Forelimb muscle (tissue), 1 donor: ENCODE measurements at regions not wholly inside any gene's neighbourhood (a gene's known extent, or its start where the extent isn't known, plus 50 kb on each side); places are given as distances from the start of the nearest gene placed in this dataset.

Source experiments
- DNase-seq: peaks from one replicate; pipeline ENCODE4 v3.0.0-alpha.2; 2013; ENCODE audit warnings: low read depth

GRCh38 chr6:63371104-63371715 is 51.4 kb upstream of the LGSN start:
- peak; percentile 43 for DNase-seq

DNA sequence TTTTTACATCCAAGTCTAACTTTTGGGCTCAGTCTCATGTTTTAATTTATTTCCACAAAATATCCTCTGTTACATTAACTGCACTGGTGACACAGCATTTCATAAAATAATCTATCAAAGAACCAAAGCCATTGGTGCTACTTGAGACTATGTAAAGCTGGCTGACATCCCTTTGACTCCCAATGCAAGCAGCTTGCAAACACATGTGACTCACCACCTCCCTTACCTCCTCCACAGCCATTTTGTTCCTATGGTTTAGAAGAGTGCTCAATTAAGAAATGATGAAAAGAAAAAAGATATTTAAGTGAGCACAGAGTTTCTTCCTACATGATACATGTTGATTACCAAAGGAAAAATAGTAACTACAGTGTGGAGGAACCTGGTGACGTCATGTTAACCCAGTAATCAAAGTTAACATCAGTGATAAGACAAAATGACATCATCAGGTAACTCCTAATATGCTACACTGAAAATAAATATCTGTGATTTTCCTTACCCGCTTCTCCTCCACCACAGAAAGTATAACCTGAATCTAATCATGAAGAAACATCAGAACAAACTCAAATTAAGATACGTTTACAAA is 53.3 kb upstream of the LGSN start:
- no peak for DNase-seq

GRCh38 chr6:63389191-63389844 is 69.5 kb upstream of the LGSN start:
- DNase-seq, result no peak

DNA sequence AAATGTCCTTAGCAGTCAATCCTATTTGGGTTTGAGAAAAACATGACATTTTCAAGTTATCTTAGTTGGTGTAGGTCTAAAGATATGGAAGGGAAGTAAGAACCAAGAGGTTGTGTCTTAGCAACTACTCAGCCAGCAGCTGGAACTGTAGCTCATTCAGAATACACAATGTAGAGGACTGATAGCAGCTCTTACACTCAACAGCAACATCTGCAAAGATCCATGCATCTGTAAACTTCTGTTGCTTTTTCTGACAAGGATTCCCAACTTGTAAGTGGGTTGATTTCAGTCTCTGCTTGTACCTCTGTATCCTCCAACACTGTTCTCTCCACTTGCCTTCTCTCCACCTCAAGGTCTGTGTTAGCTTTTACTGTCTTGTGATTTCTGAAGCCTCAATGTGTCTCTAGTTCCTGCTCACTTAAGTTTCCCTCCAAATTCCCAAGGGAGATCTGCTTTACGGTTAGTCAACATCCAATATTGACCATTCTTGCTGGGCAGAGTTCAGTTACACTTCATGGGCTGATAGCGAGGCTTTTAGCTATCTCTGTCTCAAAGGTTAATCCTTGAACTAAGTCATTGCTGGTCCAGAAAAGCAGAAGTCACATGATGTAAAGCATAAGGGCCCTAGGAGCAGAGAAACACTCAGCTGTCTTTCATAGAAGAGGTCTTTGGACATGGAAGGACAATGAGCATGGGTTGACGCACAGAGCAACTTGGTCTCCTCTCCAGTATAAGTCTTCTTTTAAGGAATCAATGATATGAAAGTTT is 71.6 kb upstream of the LGSN start:
- DNase-seq, result no peak

DNA sequence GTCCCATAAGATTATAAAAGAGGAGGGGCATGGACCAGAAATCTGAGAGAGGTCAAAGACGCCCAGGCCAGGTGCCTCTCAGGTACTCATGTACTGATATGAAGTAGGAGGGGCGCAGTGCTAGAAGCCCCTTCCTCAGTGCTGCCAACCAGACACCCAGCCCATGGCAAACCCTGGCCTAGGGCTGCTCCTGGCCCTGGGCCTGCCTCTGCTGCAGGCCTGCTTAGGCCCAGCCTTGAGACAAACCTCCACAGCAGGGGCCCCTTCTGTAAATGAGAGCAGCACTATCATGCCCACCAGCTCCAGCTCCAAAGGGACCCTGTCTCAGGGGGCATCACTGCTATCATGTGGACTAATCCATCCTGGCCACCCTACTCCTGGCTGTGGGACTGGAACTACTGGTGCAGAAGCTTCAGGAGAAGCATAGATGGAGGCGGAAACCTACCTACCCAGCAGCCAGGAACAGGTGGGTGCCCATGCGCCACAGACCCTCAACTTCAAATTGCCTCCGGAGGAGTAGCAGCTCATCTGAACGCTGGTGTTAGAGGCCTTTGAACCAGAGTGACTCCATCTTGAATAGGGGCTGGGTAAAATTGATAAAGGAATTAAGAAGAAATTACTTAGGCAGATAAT is 72.4 kb upstream of the LGSN start:
- no peak for DNase-seq

DNA sequence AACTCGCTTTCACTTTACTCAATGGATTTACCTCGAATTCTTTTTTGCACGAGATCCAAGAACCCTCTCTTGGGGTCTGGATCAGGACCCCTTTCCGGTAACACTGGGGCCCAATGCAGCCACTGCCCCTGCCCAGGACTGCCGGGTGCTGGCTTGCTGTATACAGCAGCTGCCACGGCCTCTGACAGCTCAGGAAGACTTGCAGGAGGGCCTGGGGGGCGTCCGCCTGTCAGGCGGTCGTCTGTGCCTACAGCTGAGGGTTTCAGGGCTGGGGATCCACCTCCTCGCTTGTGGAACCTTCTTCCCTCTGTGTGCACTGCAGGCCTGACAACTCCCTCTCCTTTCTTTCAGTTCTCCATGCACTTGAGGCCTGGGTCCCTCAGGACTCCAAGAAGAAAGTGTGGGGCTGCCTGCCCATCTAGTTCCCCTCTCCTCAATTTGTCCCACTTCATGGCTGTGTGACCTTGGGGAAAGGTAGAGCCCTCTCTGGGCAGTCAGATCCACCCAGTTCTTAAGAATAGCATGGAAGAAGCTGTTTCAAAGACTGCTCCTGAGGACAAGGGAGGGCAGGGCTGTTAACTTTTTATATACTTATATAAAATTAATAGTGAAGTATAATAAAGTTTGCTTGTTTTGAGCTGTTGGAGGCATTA is 75.0 kb upstream of the LGSN start:
- DNase-seq, result no peak

GRCh38 chr6:63395381-63395780 is 75.6 kb upstream of the LGSN start:
- DNase-seq, result no peak

DNA sequence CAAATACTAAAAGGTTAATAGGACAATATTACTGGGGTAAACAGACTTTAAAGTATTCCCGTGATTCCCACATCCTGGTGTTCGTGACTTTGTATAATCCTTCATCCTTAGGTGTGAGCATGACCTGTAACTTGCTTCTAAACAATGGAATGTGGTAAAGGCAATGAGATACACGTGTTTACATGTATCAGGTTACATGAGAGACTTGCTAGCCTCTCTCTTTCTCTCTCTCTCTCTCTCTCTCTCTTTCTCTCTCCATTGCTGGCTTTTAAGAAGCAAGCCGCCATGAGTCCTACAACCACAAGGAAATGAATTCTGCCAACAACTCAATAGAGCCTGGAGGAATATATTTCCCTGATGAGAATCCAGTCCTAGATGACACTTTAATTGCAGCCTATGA is 83.9 kb upstream of the LGSN start:
- DNase-seq, result no peak

- no peak for DNase-seq
Measured at GRCh38 chr6:63410435-63411426, 90.9 kb upstream of the LGSN start.

DNA sequence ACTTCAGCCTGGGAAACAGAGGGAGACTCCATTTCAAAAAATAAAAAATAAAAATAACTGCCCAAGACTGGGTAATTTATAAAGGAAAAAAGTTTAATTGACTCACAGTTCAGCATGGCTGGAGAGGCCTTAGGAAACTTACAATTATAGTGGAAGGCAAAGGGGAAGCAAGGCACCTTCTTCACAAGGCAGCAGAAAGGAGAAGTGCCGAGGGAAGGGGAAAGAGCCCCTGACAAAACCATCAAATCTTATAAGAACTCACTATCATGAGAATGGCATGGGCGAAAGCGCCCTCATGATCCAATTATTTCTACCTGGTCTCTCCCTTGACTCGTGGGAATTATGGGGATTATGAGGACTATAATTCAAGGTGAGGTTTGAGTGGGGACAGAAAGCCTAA is 95.5 kb upstream of the LGSN start:
- DNase-seq, result no peak

DNA sequence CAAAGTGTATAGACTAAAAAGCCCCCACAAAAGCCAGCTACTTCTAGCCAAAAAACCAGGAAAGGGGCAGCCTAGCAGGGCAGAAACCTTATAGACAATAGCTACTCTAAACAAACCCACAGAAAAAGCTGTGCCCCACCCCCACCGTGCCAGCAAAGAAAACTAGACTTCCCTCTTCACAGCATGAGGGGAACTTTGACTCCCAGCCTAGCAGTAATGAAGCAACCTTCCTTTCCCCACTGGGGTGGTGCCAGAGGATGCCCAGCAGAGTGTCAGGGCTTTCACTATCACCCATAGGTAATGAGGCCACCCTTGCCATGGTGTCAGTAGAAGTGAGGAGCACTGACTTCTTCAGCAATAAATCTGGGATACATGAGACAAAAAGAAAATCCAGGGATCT is 99.0 kb upstream of the LGSN start:
- DNase-seq, result no peak

DNA sequence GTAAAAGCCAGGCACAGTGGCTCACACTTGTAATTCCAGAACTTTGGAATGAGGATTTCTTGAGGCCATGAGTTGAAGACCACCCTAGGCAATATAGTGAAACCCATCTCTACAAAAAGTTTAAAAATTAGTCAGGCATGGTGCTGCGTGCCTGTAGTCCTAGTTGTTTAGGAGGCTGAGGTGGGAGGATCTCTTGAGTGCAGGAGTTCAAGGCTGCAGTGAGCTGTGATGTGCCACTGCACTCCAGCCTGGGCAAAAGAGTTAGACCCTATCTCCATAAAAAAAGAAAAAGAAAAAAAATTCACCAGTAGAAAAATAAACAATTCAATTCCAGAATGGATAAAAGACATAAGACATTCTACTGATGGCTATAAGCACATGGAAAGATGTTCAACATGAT is 104.9 kb upstream of the LGSN start:
- no peak for DNase-seq

DNA sequence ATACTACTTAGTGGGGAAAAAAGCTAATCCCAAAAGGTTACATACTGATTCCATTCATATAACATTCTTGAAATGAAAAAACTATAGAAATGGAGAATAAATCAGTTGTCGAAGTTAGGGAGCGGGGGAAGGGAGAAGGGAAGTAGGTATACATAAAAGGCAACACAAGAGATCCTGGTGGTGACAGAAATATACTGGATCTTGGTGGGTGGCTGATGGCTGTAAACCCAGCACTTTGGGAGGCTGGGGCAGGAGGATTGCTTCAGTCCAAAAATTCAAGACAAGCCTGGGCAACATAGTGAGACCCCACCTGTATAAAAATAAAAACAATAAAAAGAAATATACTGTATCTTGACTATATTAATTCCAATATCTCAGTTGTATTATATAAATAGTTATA is 105.7 kb upstream of the LGSN start:
- no peak for DNase-seq

DNA sequence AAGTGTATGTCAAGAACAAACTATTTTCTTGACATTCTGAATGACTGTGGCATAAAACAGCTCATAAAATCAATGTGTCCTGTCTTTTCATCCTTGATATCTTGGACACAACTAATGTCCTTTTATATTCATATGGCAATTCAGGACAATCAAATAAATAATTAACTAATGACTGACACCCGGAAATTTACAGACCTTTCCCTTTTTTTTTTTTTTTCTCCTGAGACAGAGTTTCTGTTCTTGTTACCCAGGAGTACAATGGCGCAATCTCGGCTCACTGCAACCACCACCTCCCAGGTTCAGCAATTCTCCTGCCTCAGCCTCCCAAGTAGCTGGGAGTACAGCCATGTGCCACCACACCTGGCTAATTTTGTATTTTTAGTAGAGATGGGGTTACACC is 107.1 kb upstream of the LGSN start:
- no peak for DNase-seq

DNA sequence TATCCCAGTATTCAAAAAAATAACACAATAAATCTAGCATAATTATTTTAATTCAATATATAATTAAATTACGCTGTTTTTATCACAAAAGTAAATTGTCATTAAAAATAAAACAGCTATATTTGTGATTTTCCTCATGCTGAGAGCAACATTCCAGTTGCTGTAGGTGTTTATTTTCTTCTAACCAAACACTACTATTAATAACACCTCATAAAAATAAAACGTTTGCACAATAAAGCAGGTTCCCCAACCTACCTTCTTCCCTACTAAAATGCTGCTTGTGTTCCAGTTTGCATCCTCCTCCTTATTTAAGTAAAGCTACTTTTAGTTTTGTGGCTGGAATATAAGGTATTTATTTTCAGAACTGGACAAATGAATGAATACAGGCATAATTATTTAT is 108.2 kb upstream of the LGSN start:
- no peak for DNase-seq

- no peak for DNase-seq
Measured at GRCh38 chr6:63430985-63431519, 111.3 kb upstream of the LGSN start.

- no peak for DNase-seq
Measured at GRCh38 chr6:63434943-63435342, 115.2 kb upstream of the LGSN start.

GRCh38 chr6:63436356-63436755 is 116.6 kb upstream of the LGSN start:
- no peak for DNase-seq

- no peak for DNase-seq
Measured at GRCh38 chr6:63437058-63437457, 117.3 kb upstream of the LGSN start.

GRCh38 chr6:63440057-63440456 is 120.3 kb upstream of the LGSN start:
- DNase-seq, result no peak
